ENCODE measurements at regions not wholly inside any gene's neighbourhood (a gene's known extent, or its start where the extent isn't known, plus 50 kb on each side); places are given as distances from the start of the nearest gene placed in this dataset.

DNA sequence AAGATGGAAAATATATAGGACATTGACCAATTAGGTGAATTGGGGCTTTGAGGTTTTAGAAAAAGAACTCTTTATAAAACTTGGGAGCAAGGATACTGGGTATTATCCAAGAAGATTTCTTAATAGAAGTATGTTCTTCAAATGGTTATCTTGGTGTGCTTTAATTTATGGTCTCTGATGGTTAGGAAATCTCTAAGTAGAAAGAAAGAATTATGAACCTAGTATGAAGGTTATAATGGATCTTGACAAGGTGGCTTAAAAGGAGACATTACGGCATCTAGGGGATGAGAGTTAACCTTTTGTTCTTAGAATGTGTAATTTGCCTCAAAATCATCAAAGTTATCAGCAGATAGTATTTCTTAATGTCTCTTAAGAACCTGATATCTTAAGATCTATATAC is 210.4 kb upstream of the PRICKLE1 start:
- no peaks in the 10 kb centered on the region for H3K9me3 ChIP-seq (ENCODE audit: control insufficient read depth, low read depth, low read length)
- no peaks in the 10 kb centered on the region for H4K20me1 ChIP-seq (ENCODE audit: control insufficient read depth, extremely low read depth, insufficient read depth, low read length)
- no peak overlapping the region for H3K9ac ChIP-seq (ENCODE audit: control insufficient read depth, extremely low read depth, insufficient read depth, low read length)
- H3K79me2 ChIP-seq (ENCODE audit: control insufficient read depth, insufficient read depth, low read length), result no peaks in the 10 kb centered on the region
- DNase-seq (ENCODE audit: low read depth, low spot score) (no peak), FAIRE-seq (no peak)
- no peaks in the 10 kb centered on the region for H3K36me3 ChIP-seq (ENCODE audit: control insufficient read depth in 2 of 2, extremely low read depth in 1 of 2, insufficient read depth in 2 of 2, low read length in 2 of 2)
- H3K27me3 ChIP-seq (ENCODE audit: control insufficient read depth, extremely low read depth, insufficient read depth, low read length), result no peaks in the 10 kb centered on the region
- H2AFZ ChIP-seq (ENCODE audit: control insufficient read depth, low read length), result no peak overlapping the region
- H3K9me1 ChIP-seq (ENCODE audit: control insufficient read depth, extremely low read depth, insufficient read depth, low read length), result no peaks in the 10 kb centered on the region
- H3K4me1 ChIP-seq (ENCODE audit: control insufficient read depth, extremely low read depth, insufficient read depth, low read length), result no peaks in the 10 kb centered on the region
- H3K4me2 ChIP-seq (ENCODE audit: control insufficient read depth, extremely low read depth, insufficient read depth, low read depth, low read length), result no peak overlapping the region
- TF ChIP-seq, protein P1, sequence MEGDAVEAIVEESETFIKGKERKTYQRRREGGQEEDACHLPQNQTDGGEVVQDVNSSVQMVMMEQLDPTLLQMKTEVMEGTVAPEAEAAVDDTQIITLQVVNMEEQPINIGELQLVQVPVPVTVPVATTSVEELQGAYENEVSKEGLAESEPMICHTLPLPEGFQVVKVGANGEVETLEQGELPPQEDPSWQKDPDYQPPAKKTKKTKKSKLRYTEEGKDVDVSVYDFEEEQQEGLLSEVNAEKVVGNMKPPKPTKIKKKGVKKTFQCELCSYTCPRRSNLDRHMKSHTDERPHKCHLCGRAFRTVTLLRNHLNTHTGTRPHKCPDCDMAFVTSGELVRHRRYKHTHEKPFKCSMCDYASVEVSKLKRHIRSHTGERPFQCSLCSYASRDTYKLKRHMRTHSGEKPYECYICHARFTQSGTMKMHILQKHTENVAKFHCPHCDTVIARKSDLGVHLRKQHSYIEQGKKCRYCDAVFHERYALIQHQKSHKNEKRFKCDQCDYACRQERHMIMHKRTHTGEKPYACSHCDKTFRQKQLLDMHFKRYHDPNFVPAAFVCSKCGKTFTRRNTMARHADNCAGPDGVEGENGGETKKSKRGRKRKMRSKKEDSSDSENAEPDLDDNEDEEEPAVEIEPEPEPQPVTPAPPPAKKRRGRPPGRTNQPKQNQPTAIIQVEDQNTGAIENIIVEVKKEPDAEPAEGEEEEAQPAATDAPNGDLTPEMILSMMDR (optimal IDR thresholded peaks at IDR 0.05 in 1 of 3, IDR thresholded peaks at IDR 0.05 in 1 of 3, conservative IDR thresholded peaks at IDR 0.05 in 1 of 3; ENCODE audit: extremely low read depth in 1 of 3, insufficient read depth in 2 of 3, low read length in 3 of 3), result no peak
- no peak for TF ChIP-seq EZH2 (IDR thresholded peaks at IDR 0.05; ENCODE audit: low read length)
- no peak overlapping the region for H3K27ac ChIP-seq (ENCODE audit: control insufficient read depth, insufficient read depth, low read length)
- dilution Hi-C loops (cut with MboI; ENCODE audit: extremely low pct_ligation_motif_present, low sequenced_read_pairs), result no loop called here
- H3K4me3 ChIP-seq (ENCODE audit: control insufficient read depth in 2 of 3, extremely low read depth in 1 of 3, insufficient read depth in 2 of 3, low read depth in 1 of 3, low read length in 3 of 3), result no peak overlapping the region

DNA sequence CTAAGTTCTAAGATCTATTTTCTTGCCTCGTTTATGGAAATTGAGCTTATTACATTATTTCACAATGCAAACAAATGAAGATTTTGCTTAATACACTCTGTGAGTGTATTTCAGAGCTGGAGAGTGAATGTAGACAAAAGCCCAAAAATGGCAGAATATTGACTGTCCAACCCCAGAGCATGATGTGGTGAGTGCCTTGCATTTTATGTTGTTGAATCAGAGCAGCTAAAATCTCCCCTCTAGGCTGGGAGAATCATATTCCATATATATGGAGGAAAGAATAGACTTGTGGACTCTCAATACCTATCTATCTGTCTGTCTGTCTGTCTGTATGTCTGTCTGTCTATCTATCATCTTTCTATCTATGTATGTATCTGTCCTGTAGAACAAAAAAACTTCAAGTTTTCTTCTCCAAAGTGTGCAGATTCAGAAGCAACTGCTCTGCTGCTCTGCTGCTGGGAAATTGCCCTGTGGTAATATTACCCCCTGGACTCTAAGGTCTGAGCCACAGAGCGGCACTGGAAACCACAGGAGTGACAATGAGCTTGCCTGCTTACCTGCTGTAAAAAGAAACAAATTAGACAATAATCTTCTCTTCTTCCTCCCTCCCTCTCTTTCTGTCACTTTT is 209.4 kb upstream of the PRICKLE1 start:
- Histone ChIP-seq H3K4me3 (ENCODE audit: control insufficient read depth in 2 of 3, extremely low read depth in 1 of 3, insufficient read depth in 2 of 3, low read depth in 1 of 3, low read length in 3 of 3) (no peak overlapping the region), H2AFZ (ENCODE audit: control insufficient read depth, low read length) (no peak overlapping the region)
- dilution Hi-C loops (cut with MboI; ENCODE audit: extremely low pct_ligation_motif_present, low sequenced_read_pairs), result no loop called here

More for the DNA sequence above, 209.4 kb upstream of the PRICKLE1 start:
- no peaks in the 10 kb centered on the region for H3K9me1 ChIP-seq (ENCODE audit: control insufficient read depth, extremely low read depth, insufficient read depth, low read length)
- DNase-seq (ENCODE audit: low read depth, low spot score) (no peak), FAIRE-seq (no peak)
- H3K27me3 ChIP-seq (ENCODE audit: control insufficient read depth, extremely low read depth, insufficient read depth, low read length), result no peaks in the 10 kb centered on the region
- no peak overlapping the region for H3K4me2 ChIP-seq (ENCODE audit: control insufficient read depth, extremely low read depth, insufficient read depth, low read depth, low read length)
- H3K9ac ChIP-seq (ENCODE audit: control insufficient read depth, extremely low read depth, insufficient read depth, low read length), result no peak overlapping the region
- no peaks in the 10 kb centered on the region for H3K36me3 ChIP-seq (ENCODE audit: control insufficient read depth in 2 of 2, extremely low read depth in 1 of 2, insufficient read depth in 2 of 2, low read length in 2 of 2)
- no peaks in the 10 kb centered on the region for H3K4me1 ChIP-seq (ENCODE audit: control insufficient read depth, extremely low read depth, insufficient read depth, low read length)
- no peaks in the 10 kb centered on the region for H3K9me3 ChIP-seq (ENCODE audit: control insufficient read depth, low read depth, low read length)
- H4K20me1 ChIP-seq (ENCODE audit: control insufficient read depth, extremely low read depth, insufficient read depth, low read length), result no peaks in the 10 kb centered on the region
- TF ChIP-seq EZH2 (IDR thresholded peaks at IDR 0.05; ENCODE audit: low read length), result no peak
- TF ChIP-seq, protein P1 (optimal IDR thresholded peaks at IDR 0.05 in 1 of 3, IDR thresholded peaks at IDR 0.05 in 1 of 3, conservative IDR thresholded peaks at IDR 0.05 in 1 of 3; ENCODE audit: extremely low read depth in 1 of 3, insufficient read depth in 2 of 3, low read length in 3 of 3), result no peak
- no peaks in the 10 kb centered on the region for H3K79me2 ChIP-seq (ENCODE audit: control insufficient read depth, insufficient read depth, low read length)
- H3K27ac ChIP-seq (ENCODE audit: control insufficient read depth, insufficient read depth, low read length), result no peak overlapping the region

Measured in keratinocyte (primary cell).